ENCODE measurements at regions not wholly inside any gene's neighbourhood (a gene's known extent, or its start where the extent isn't known, plus 50 kb on each side); places are given as distances from the start of the nearest gene placed in this dataset.

DNA sequence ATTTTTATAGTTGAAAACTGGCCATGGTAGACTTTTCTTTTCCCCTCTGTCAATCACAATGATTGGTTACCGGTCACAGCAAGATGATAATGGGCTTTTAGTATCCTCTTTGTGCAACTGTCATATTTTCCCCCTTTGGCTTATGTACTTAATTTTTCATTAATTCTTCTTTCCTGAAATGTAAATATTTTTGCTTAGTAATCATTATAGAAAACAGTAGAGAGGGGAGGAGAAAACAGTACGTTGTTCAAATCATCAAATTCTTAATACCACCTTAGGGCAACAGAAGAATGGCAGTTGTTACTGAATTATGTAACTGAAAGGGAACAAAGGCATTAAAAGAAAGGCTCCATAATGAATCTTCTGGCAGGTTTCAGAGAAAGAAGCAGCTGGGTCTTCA lies 699.0 kb downstream of the METTL4 start:
- TF ChIP-seq, protein P1, sequence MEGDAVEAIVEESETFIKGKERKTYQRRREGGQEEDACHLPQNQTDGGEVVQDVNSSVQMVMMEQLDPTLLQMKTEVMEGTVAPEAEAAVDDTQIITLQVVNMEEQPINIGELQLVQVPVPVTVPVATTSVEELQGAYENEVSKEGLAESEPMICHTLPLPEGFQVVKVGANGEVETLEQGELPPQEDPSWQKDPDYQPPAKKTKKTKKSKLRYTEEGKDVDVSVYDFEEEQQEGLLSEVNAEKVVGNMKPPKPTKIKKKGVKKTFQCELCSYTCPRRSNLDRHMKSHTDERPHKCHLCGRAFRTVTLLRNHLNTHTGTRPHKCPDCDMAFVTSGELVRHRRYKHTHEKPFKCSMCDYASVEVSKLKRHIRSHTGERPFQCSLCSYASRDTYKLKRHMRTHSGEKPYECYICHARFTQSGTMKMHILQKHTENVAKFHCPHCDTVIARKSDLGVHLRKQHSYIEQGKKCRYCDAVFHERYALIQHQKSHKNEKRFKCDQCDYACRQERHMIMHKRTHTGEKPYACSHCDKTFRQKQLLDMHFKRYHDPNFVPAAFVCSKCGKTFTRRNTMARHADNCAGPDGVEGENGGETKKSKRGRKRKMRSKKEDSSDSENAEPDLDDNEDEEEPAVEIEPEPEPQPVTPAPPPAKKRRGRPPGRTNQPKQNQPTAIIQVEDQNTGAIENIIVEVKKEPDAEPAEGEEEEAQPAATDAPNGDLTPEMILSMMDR (IDR thresholded peaks at IDR 0.05; ENCODE audit: insufficient read depth, low read depth, low read length), result no peak
- TF ChIP-seq EZH2 (IDR thresholded peaks at IDR 0.05; ENCODE audit: insufficient read depth, low read length), result no peak

Data from astrocyte (in vitro differentiated cells and primary cell).